ENCODE measurements at regions not wholly inside any gene's neighbourhood (a gene's known extent, or its start where the extent isn't known, plus 50 kb on each side); places are given as distances from the start of the nearest gene placed in this dataset.
A peak's percentile ranks its signal among the peaks of the same experiment; 100 is the strongest.

- CTCF ChIA-PET = no interaction called here
- intact Hi-C loops (cut with micrococcal nuclease; ENCODE audit: unreplicated experiment) = no loop called here
- POLR2A ChIA-PET = no interaction called here
- Histone ChIP-seq H3K4me3 (ENCODE audit: low read depth in 2 of 2, low read length in 2 of 2) (no peak overlapping the region), H3K9me3 (ENCODE audit: control insufficient read depth, insufficient read depth, low read depth, low read length) (no peaks in the 10 kb centered on the region), H3K27ac (ENCODE audit: low read length) (peak overlapping the region; percentile 57; the same call in 1 of the 2 replicates), H3K27me3 (ENCODE audit: control insufficient read depth, insufficient read depth, low read length) (no peaks in the 10 kb centered on the region), H3K36me3 (ENCODE audit: control insufficient read depth, insufficient read depth, low read length) (no peaks in the 10 kb centered on the region), H3K4me1 (ENCODE audit: control insufficient read depth, insufficient read depth, low read length) (peaks cover 8% of the 10 kb centered on the region)
- no TSS peak for BruUV-seq (replicated peaks)
- ATAC-seq = no peak
- TF ChIP-seq REST (IDR thresholded peaks at IDR 0.05; ENCODE audit: insufficient read depth in 1 of 2, low read depth in 2 of 2, low read length in 1 of 2) (no peak), TCF7L2 (IDR thresholded peaks at IDR 0.05; ENCODE audit: low read depth, low read length) (no peak), POLR2AphosphoS5 (IDR thresholded peaks at IDR 0.05; ENCODE audit: low read depth, low read length) (no peak), SIN3A (IDR thresholded peaks at IDR 0.05; ENCODE audit: borderline replicate concordance, insufficient read depth, low read depth, low read length) (no peak)
- TF ChIP-seq, protein P1, sequence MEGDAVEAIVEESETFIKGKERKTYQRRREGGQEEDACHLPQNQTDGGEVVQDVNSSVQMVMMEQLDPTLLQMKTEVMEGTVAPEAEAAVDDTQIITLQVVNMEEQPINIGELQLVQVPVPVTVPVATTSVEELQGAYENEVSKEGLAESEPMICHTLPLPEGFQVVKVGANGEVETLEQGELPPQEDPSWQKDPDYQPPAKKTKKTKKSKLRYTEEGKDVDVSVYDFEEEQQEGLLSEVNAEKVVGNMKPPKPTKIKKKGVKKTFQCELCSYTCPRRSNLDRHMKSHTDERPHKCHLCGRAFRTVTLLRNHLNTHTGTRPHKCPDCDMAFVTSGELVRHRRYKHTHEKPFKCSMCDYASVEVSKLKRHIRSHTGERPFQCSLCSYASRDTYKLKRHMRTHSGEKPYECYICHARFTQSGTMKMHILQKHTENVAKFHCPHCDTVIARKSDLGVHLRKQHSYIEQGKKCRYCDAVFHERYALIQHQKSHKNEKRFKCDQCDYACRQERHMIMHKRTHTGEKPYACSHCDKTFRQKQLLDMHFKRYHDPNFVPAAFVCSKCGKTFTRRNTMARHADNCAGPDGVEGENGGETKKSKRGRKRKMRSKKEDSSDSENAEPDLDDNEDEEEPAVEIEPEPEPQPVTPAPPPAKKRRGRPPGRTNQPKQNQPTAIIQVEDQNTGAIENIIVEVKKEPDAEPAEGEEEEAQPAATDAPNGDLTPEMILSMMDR (IDR thresholded peaks at IDR 0.05) = no peak
- in situ Hi-C loops (cut with HindIII; ENCODE audit: low pct_unique_long_range_greater_than_20kb, low sequenced_read_pairs) = no loop called here
- no peak for DNase-seq (ENCODE audit: low read depth, low spot score)
Measured at GRCh38 chr11:80694385-80694784, 1253.6 kb upstream of the TENM4 start.

- no peak for TF ChIP-seq SIN3A (IDR thresholded peaks at IDR 0.05; ENCODE audit: borderline replicate concordance, insufficient read depth, low read depth, low read length)
- TF ChIP-seq TCF7L2 (IDR thresholded peaks at IDR 0.05; ENCODE audit: low read depth, low read length) = no peak
- no peak for TF ChIP-seq REST (IDR thresholded peaks at IDR 0.05; ENCODE audit: insufficient read depth in 1 of 2, low read depth in 2 of 2, low read length in 1 of 2)
- TF ChIP-seq, protein P1 (IDR thresholded peaks at IDR 0.05) = no peak
- POLR2A ChIA-PET = no interaction called here
- intact Hi-C loops (cut with micrococcal nuclease; ENCODE audit: unreplicated experiment) = no loop called here
- H3K27me3 ChIP-seq (ENCODE audit: control insufficient read depth, insufficient read depth, low read length) = no peaks in the 10 kb centered on the region
- no peaks in the 10 kb centered on the region for H3K4me1 ChIP-seq (ENCODE audit: control insufficient read depth, insufficient read depth, low read length)
- ATAC-seq (no peak), DNase-seq (ENCODE audit: low read depth, low spot score) (no peak)
- BruUV-seq (replicated peaks) = no TSS peak
- no peak overlapping the region for H3K27ac ChIP-seq (ENCODE audit: low read length)
- in situ Hi-C loops (cut with HindIII; ENCODE audit: low pct_unique_long_range_greater_than_20kb, low sequenced_read_pairs) = no loop called here
- H3K9me3 ChIP-seq (ENCODE audit: control insufficient read depth, insufficient read depth, low read depth, low read length) = no peaks in the 10 kb centered on the region
- no peak overlapping the region for H3K4me3 ChIP-seq (ENCODE audit: low read depth in 2 of 2, low read length in 2 of 2)
- CTCF ChIA-PET = no interaction called here
- H3K36me3 ChIP-seq (ENCODE audit: control insufficient read depth, insufficient read depth, low read length) = no peaks in the 10 kb centered on the region
Measured at GRCh38 chr11:80687941-80688340, 1247.1 kb upstream of the TENM4 start.

Measured in Panc1 (cell line).